ENCODE measurements at regions not wholly inside any gene's neighbourhood (a gene's known extent, or its start where the extent isn't known, plus 50 kb on each side); places are given as distances from the start of the nearest gene placed in this dataset.

DNA sequence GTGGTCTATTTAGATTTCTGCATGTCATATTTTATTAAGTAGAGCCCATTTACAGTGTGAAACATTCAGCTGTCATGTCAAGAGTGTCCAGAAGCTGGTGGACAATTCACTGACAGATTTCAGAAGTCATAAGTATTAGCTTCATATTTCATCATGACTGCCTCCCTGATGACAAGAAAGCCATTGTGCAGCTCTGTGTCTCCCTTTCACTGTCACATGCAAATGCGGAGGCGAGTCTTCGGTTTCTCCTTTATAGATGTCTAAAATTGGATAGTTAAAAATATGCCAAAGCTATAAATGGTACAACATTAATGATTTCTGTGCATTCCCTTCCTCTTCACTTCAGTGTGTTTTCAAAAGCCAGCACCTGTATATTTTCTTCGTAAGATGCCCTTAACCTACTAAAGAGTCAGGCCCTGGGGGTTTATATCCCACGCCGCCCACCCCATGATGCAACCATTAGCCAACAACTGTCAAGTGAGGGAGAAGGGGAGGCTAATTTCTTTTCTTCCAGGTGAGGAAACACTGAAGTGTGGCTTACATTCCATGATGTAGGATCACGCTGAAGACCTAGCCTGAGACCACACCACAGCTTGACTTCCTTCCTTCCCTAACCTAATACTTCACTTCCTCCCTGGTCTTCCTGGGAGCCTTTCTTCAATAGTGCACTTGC, 99.6 kb upstream of the DDX18 start:
- DNase-seq (ENCODE audit: low read depth), result no peak

DNA sequence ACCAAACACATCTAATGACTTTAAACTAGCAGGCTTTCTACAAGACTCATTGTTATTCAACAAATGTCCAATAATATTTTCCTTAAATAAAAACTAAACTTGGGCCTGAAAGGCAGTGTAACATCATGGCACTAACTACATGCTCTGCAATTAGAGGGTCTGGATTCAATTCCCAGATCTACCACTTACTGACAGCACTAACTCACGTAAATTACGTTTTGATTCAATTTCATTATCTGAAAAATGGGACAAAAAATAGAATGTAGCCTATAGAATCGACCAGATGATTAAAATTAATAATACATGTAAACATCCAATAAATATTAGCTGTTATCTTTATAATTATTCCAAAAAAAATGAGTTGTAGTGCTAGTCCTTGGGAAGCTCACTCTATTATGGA, 98.0 kb upstream of the DDX18 start:
- DNase-seq (ENCODE audit: low read depth), result no peak

DNA sequence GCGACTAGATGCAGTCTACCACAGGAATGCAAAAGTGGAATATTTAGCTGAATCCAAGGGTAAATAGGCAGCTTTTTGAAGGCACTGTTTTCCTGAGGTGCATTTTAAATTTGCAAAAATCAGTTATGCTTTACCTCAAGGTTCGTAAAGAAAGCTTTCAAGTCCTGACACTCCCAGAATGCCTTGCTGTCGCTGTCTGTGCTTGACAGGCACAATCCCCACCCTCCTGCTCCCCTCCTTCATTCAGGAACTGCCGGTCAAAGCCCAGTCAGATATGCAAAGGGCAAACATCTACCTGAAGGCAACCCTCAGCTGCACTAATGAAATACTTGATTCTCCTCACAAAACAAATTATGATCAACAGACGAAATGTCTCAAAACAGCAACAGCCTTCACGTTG, 97.4 kb upstream of the DDX18 start:
- DNase-seq (ENCODE audit: low read depth), result no peak

DNA sequence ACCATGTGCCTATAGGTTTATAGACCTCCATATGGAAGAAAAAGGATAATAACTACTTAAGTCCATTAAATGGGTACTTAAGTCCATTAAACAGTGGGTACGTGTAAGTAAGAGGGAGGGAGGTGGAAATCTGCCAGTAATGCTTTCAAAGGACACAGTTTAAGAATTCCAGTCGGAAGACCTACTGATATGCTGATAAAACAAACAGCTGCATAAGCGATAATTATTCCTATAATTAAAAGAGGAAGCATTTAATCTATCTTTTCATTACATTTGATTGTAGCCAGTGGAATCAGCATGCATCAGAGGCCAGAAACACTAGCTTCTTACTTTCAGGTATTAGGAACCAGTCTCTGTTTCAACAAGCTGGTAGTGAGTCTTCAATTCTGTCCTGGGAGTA, 96.4 kb upstream of the DDX18 start:
- no peak for DNase-seq (ENCODE audit: low read depth)

DNA sequence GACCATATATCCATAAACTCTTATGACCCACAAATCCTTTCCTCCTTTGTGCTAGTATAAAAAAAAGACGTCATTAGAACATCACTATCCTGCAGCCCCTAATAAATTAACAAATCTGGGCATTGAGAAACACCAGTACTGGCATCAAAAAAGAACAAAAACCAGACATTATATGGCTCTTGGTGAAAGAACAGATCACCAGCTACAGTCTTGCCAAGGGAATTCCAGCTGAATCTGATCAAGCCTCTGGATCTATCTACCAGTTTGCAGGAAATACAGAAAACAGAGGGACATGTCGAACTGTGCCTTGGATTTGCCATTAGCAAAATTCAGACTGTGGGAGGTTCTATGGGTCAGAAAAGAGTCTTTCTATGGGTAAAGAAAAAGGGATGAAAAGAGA, 93.7 kb upstream of the DDX18 start:
- no peak for DNase-seq (ENCODE audit: low read depth)

DNA sequence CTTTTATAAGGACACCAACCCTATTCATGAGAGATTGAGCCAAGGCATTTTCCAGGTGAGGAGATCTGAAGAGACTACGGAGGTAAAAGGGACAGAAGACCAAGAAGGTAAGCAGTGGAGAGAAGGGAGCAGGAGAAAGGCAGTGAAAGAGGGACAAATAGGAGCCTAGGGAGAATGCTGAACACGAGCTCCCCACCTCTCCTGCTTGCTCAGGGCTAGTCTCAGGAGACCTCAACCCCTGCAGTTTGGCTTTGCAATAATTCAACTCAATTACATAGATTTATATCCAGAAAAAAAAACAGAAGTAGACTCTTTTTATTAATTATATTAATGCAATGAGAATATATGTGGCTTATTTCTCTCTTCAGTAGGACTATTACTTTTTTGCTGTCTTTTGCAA, 91.0 kb upstream of the DDX18 start:
- DNase-seq (ENCODE audit: low read depth), result no peak

DNA sequence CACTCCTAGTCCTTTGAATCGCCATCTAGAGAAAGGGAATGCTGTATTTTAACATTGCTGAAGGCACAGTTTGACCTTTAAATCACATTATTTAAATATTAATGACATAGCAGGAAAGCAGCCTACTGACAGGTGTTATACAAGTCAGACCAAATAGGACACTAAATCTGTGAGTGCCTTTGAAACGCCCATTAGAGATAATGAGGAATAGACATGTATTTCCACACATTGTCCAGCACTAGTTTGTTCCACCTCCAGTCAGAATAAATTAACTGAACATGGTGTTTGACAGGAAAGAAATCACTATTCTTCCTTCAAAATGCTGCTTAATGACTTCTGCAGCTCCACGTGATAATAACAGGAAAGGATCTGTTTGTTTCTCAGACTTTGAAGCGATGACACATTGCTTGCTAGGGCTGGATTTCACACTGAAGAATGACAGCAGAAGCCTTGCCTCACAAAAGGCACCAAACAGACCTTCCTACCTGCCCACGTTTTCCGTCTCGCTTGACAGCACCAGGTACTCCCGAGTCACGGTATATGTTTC, 90.5 kb upstream of the DDX18 start:
- no peak for DNase-seq (ENCODE audit: low read depth)

DNA sequence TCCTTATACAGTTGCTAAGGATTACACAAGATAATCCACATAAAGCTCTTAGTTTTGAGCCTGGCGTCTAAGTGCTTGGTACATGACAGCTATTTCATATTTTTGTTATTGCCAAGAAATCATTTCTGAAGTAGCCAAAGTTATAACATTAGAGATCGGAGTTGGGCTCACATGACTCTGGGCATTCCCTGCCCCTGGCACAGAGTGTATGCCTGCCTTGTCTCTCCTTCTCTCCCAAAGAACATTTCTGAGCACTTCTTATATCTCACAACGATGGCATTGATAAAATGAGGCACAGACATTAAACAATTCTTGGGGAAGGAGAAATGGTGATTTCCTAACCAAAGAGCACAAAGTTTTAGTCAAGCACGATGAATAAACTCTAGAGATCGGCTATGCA, 87.7 kb upstream of the DDX18 start:
- no peak for DNase-seq (ENCODE audit: low read depth)

DNA sequence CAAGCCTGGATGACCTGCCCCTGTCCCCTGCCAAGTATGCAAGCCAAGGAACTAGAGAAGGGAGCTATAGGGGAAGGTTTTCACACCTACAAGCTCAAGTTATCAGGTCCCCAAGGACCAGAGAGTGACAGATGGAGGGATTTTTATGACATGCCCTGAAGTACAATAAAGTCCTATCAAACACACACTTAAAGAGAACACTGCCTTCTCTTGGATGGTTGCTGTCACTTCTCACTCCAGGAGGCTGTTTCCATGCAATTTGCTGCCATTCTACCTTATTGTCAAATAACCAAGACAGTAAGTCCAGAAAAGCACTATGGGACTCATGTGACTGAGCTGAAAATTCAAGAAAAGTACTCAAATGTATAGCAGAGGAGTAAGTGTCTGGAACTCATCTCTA, 76.6 kb upstream of the DDX18 start:
- no peak for DNase-seq (ENCODE audit: low read depth)

DNA sequence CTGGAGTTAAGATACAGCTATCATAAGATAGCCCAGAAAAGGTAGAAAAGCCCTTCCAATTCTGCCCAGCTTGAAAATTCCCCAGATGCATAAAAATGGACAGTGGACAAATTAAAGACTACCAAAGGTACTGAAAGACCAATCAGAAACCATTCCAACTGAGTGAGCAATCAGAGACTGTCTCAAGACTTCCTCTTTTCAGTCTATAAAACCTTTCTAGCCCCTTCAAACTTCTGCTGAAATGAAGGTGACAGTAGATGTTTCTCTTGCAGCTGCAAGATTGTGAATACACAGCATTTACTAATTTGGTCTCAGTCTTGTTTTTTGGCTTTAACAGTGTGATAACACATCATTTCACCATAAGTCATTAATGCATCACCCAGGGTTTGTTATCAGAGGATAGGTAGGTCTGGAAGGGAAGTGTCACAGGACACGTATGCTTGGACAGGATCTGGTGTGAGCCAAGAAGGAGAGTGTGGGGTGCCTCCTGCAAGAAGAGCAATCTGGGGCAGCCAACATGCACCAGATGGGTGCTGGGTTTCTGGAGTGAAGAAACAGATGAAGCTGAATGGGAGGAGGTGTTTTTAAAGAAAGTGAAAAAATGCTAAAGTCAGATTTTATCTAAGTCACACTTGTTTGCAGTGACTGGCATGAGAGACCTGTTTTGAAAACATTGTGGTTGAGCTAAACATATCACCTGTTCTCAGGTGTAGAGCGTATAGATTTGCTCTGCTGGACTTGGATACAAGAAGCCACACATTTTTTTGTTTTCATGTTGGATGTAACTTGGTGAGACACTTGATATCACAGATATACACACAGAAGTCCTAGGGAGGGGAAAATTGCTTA, 75.3 kb upstream of the DDX18 start:
- DNase-seq (ENCODE audit: low read depth), result no peak

DNA sequence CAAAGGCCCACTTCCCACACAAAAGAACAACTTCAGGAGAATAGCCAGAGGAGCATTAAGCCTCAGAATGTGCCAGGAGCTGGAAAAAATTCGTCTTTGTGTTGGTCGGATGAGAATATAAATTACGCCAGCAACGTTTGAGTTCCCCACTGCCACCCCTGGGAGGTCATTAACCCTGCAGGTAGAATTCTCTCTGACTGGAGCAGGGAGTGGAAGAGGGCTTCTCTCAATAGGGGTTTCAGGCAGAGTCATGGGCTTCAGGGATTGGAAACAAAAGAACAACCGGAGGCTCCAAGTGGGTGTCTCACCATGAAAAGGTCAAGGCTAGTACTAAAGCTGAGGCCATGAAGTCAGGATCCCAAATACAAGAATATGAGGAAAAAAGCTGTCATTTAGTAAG, 69.0 kb upstream of the DDX18 start:
- no peak for DNase-seq (ENCODE audit: low read depth)

DNA sequence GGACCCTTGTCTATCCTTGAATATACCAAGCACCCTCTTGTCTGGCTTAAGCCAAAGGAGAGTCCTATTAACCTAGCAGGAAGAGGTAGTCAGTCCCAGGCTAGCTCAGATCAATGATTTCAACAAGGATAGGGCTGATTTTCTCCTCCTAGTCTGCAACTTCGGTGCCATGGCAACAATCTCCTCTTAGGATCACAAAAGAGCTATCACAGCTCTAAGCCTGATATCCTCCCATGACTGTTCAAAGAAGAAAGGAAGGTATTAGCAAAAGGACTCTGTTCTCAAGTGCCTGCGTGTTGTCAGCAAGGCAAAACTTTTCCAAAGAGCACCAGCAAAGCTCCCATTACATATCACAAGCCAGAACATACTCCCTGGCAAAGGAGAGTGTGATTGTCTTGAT, 58.7 kb upstream of the DDX18 start:
- DNase-seq (ENCODE audit: low read depth), result no peak

DNA sequence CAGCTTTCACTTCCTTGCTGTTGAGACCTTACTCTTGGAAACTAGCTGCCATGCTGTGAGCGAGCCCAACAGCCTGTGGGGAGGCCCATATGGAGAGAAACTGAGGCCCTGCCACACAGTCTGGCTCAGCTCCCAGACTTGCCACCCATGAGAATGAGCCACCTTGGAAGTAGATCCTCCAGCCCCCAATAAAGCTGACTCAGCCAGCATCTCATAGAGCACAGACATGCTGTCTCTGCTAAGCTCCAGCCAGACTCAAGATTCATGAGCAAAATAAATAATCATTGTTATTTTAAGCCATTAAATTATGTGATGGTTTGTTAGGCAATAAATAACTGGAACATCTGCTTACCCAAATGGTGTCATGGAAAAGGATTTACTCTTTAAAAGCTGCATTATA, 53.6 kb upstream of the DDX18 start:
- DNase-seq (ENCODE audit: low read depth), result no peak

DNA sequence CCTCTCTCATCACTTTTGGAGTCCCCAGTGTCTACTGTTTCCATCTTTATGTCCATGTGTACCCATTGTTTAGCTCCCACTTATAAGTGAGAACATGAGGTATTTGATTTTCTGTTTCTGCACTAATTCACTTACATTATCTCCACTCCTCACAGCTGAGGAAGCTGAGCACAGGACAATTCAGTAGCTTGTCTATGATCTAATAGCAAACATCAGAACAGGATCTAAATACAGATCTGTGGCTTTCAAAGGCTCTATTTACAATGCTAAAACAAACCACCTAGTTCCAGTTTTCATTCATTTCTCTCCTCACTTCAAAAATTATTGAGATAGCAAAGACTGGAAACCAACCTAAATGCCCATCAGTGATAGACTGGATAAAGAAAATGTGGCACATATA, 52.0 kb upstream of the DDX18 start:
- no peak for DNase-seq (ENCODE audit: low read depth)

DNA sequence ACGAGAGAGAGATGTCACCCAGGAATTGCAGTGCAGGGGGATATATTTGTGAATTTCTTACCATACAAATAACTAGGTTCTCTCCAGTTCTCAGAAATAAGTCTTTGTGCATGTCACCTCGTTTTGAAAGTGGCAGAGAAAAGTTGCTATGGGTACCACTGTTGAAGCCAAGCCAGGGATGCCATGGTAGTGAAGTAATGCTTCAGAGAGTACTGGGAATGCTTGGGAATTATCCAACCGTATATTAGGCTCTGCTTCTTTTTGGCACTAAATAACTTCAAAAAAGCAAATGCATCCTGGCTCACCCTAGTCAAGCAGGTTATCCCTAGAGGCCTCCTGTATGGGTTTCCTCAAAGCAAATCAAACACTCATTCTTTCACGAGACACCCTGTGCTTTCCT, 50.7 kb upstream of the DDX18 start:
- no peak for DNase-seq (ENCODE audit: low read depth)

Data from GM04503 (cell line).